HG03060 (cell line): ENCODE measurements at regions not wholly inside any gene's neighbourhood (a gene's known extent, or its start where the extent isn't known, plus 50 kb on each side); places are given as distances from the start of the nearest gene placed in this dataset.

ENCODE experiments used
- ATAC-seq: cut with Tn5 transposase; IDR thresholded peaks from one replicate; pipeline ENCODE4 v1.9.1; 2021; ENCODE audit warnings: low read depth, moderate number of reproducible peaks; ENCODE audit not compliant: unreplicated experiment

DNA sequence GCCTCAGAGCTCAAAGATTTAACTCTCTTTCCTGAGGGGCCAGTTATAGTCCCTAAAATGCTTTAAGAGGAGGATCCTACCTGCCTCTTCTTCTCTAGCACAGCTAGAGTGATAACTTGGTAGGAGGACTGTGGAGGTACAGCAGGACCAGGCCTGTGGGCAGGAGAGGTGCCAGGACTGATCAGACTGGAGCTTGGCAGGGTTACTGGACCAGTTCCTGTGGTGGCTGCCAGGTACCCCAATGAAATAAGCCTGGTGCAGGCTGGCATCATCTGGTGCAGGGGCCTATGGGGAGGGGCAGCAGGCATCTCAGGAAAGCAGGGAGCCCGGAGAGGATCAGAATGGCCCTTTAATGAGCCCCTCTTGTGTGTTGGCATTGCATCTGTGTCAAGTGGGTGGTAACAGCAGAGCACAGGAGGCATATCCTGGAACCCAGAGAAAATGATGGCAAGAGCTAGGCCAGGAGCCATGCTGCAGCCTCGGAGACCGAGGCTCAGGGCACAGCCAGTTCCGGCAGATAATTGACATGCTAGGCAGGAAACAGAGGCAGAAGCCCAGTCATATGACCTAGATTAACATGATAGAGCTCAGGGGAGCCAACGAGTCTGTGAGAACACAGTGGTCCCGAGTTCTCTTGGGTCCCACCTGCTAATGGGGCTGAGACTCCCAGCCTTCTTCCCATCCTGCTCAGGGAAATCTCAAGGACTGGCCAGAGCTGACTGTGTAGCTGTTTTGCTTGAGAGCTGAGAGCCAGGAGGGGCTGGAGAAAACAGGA is 187.5 kb upstream of the ZBED5 start:
- no peak for ATAC-seq

- ATAC-seq, result no peak
These were observed 186.4 kb upstream of the ZBED5 start for GRCh38 chr11:11044137-11044855.

DNA sequence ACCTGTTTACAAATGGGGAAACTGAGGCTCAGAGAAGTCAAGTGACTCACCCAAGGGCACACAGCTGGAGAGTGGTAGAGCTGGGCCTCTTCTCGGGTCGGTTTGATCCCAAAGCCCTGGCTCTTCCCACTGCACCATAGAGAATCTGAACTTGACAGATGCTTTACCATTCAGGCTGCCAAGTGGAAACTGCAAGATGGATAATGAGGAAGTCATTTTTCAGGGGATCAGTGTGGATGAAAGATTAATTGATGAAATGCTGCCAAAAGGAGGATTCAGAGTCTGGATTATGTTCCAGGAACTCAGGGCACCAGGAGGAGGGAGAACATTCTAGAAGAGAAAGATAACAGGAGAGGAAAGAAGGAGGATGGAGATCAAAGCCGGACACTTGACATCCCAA is 185.9 kb upstream of the ZBED5 start:
- ATAC-seq, result no peak

GRCh38 chr11:11039208-11039965 is 181.5 kb upstream of the ZBED5 start:
- ATAC-seq, result no peak

DNA sequence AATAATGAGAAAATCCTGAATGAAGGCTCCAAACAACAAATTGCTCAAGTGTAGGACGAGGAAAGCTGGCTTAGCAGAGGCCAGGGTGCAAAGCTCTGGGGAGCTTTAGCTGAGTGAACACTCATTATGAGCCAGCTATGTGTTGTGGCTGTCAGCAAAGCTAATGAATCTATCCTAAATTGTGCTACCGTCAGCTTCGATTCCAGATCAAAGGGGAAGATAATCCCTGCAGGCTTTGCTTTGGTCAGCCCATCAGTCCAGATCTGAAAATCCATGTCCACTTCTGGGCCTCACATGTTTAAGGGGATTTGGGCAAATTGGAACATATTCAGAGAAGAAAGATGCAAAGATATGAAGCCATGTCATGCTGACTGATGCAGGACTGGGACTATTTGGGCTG is 180.9 kb upstream of the ZBED5 start:
- no peak for ATAC-seq

DNA sequence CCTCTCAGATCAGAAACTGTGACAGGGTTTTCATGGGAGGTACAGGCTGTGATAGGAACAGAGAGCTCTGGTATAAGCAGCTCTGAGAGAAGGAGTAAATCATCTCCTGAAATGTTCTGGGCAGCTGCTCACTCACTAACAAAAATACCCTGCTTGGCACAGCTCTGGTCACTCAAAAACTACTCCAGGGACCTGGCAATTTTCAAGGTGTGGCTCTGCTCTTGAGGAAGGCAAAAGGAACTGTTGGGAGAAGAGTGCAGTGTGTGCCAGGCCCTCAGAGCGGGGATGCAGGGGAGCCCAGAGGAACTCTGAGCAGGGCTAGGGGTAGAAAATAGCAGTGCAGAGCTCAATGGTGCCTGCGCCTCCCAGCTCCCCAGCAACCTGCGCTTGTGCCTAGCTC is 180.5 kb upstream of the ZBED5 start:
- ATAC-seq, result no peak

DNA sequence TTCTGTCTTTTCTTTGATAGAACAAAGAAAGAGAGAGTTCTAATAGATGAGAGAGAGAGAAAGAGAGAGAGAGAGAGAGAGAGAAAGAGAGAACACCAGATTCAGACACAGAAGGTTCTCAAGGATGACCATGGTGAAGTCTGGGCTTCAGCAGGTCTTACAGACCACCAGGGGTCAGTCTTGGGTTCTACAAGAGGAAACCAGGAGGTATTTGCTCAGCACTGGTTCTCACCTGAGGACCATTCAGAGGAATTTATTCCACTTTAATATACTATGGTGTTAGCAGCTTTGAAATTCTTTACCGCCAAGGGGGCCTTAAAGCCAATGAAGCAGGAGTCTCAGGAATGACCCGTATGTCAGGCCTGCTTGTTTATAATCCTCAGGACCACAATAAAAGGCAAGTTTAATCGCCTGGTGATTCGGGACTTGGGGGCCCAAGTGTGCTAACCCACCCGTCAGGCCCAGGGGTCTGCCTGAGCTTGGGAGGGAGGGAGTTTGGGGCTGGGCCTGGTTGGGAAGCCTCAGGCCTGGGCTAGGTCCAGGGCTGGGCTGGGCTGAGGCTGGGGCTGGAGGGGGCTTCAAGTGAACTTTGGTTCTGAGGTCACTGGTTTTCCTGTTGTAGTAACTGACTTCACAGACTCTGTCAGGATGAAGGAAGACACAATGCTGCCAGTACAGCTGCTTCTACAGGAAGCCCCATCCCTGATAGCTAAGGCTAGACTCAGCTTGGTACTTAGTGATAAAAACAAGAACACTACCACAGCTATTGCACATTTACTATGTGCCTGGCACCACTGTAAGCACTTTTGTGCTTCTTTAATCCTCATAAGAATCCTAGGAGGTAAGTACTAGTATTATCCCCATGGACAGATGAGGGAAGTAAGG is 179.2 kb upstream of the ZBED5 start:
- no peak for ATAC-seq

GRCh38 chr11:11036185-11036847 is 178.5 kb upstream of the ZBED5 start:
- no peak for ATAC-seq

- no peak for ATAC-seq
These were observed 177.5 kb upstream of the ZBED5 start for GRCh38 chr11:11035331-11035730.

- ATAC-seq, result no peak
These were observed 176.6 kb upstream of the ZBED5 start for GRCh38 chr11:11034476-11034875.

DNA sequence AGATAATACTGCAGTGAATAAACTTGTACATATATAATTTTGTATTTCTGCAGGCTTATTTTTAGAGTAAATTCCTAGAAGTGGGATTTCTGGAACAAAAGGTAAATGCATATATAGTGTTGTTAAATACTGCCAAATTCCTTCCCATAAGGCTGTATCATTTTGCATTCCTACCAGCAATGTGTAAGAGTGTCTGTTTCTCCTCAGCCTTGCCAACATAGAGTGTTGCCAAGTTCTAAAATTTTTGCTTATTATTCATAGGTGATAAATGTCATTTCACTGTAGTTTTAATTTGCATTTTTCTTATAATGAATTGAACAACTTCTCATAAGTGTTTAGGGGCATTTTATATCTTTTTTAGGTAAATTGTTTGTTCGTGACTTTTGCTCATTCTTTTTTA is 174.2 kb upstream of the ZBED5 start:
- ATAC-seq, result no peak

DNA sequence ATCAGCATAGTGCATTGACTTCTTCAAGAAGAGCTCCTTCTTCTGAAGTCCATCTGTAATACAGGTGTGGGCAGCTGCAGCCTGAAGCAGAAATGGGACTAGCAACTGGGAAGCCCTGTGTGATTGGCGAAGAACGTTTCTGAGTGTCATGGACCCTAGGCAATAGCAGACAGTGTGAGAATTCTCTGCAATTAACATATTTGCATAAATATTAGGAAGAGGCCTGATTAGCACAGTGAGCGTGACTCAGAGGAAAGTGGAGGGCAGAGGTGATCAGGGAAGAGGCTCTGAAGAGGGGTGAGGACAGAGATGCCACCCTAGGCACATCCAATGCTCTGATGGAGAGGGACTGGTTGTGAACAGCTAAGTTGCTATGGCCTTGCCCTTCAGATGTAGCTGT is 171.2 kb upstream of the ZBED5 start:
- ATAC-seq, result no peak

DNA sequence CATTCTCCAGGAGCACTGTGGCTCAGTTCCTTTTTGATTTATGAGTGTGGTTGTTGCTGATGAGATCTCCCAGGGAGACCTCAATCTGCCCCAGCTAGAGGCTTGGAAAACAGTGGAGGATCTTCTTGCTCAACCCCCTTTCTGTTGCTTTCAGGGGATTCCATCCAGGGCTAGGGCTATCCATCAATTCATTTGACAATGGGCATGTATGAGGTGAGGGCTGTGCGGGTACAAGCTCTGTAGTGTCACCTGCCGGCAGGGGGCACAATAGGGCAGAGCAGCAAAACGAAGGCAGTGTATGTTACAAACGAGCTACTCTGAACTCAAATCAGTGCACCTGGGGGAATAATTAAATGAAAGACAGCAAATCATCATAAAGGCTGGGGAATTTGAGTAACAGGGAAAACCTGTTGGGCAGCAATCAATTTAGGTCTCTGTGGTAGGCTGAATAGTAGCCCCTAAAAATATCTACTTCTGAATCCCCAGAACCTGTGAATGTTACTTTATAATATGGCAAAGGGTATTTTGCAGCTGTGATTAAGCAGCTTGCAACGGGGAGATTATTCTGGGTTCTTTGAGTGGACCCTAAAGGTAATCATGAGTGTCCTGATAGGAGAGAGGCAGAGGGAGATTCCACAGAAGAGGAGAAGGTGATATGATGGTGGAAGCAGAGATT is 170.3 kb upstream of the ZBED5 start:
- ATAC-seq, result no peak

- ATAC-seq, result no peak
These were observed 169.4 kb upstream of the ZBED5 start for GRCh38 chr11:11027288-11027687.

GRCh38 chr11:11025087-11025486 is 167.2 kb upstream of the ZBED5 start:
- ATAC-seq, result no peak

- no peak for ATAC-seq
These were observed 164.4 kb upstream of the ZBED5 start for GRCh38 chr11:11022125-11022730.

- no peak for ATAC-seq
These were observed 163.7 kb upstream of the ZBED5 start for GRCh38 chr11:11021563-11021962.

- ATAC-seq, result no peak
These were observed 162.9 kb upstream of the ZBED5 start for GRCh38 chr11:11020747-11021149.

DNA sequence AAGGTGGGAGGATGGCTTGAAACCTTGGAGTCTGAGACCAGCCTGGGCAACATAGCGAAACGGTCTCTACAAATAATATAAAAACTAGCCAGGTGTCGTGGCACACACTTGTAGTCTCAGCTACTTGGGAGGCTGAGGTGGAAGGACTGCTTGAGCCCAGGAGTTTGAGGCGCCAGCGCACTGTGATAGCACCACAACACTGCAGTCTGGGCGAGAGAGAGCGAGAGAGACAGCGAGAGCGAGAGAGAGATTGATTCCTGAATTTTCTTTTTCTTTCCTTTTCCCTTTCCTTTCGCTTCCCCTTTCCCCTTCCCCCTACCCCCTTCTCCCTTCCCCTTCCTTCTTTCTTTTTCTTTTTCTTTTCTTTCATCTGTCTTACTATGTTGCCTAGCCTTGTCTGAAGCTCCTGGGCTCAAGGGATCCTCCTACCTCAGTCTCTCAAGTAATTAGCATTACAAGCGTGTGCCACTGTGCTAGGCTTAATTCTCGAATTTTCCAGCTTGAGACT is 162.4 kb upstream of the ZBED5 start:
- no peak for ATAC-seq
